IMR-90 (cell line): ENCODE measurements at regions not wholly inside any gene's neighbourhood (a gene's known extent, or its start where the extent isn't known, plus 50 kb on each side); places are given as distances from the start of the nearest gene placed in this dataset.

Experiments used
- ATAC-seq: fragments of 200-7000 bp; cut with Tn5 transposase; 2 replicates; pipeline ENCODE4 v1.9.1; 2020; ENCODE audit warnings: low read depth, mild to moderate bottlenecking, moderate library complexity
- BruUV-seq: library from RNA; stranded (reverse); fragments of 400-500 nt; replicated peaks from 2 replicates; lab custom pipeline; 2021; lab: Mats Ljungman, UMichigan
- CTCF ChIA-PET: fragments of 300-600 bp; formaldehyde crosslinking; extraction: SDS; loops from one replicate; lab custom pipeline; 2021; ENCODE audit warnings: antibody characterized with exemption; lab: Yijun Ruan, JAX
- POLR2A ChIA-PET: fragments of 300-600 bp; sonication (Branson Sonifier 250); formaldehyde crosslinking; loops from one replicate; lab custom pipeline; 2022; ENCODE audit warnings: antibody characterized with exemption; ENCODE audit not compliant: unreplicated experiment; lab: Charles Lee
- DNase-seq: peaks from one replicate; pipeline ENCODE4 v3.0.0; 2013
- H2AFZ ChIP-seq: replicated peaks from 2 replicates; pipeline ENCODE3; 2013; ENCODE audit warnings: low read length, mild to moderate bottlenecking; ENCODE audit not compliant: poor library complexity
- H2AK5ac ChIP-seq: 2 replicates; pipeline ENCODE4 v1.6.1; 2013; ENCODE audit warnings: low read depth, low read length, inconsistent platforms
- H2AK9ac ChIP-seq: replicated peaks from 2 replicates; pipeline ENCODE3; 2013; ENCODE audit warnings: mild to moderate bottlenecking, low read depth, low read length, moderate library complexity; ENCODE audit not compliant: poor library complexity
- H2BK120ac ChIP-seq: 2 replicates; pipeline ENCODE4 v1.6.1; 2013; ENCODE audit warnings: low read depth, low read length, inconsistent platforms
- H2BK15ac ChIP-seq: 3 replicates; pipeline ENCODE4 v1.6.1; 2013; ENCODE audit warnings: low read depth, low read length, inconsistent platforms
- H2BK20ac ChIP-seq: 2 replicates; pipeline ENCODE4 v1.6.1; 2013; ENCODE audit warnings: low read depth, mild to moderate bottlenecking, inconsistent platforms, low read length, moderate library complexity
- H2BK5ac ChIP-seq: 2 replicates; pipeline ENCODE4 v1.6.1; 2013; ENCODE audit warnings: mild to moderate bottlenecking, low read depth, low read length, inconsistent platforms; ENCODE audit not compliant: poor library complexity, severe bottlenecking
- H3K14ac ChIP-seq: replicated peaks from 2 replicates; pipeline ENCODE4 v1.6.1; 2013; ENCODE audit warnings: low read depth, low read length, inconsistent platforms
- H3K18ac ChIP-seq: 2 replicates; pipeline ENCODE4 v1.6.1; 2013; ENCODE audit warnings: low read depth, low read length, control low read depth
- H3K23ac ChIP-seq: 2 replicates; pipeline ENCODE4 v1.6.1; 2013; ENCODE audit warnings: low read depth, low read length, inconsistent platforms
- H3K27ac ChIP-seq: 2 replicates; pipeline ENCODE4 v1.5.1; 2013; ENCODE audit warnings: mild to moderate bottlenecking, control low read depth, low read length; ENCODE audit not compliant: insufficient read depth
- H3K27me3 ChIP-seq: 2 replicates; pipeline ENCODE4 v1.6.1; 2013; ENCODE audit warnings: low read length; ENCODE audit not compliant: control insufficient read depth, insufficient read depth
- H3K36me3 ChIP-seq: 2 replicates; pipeline ENCODE4 v1.6.1; 2013; ENCODE audit warnings: low read length, mixed read lengths; ENCODE audit not compliant: control insufficient read depth, insufficient read depth
- H3K4ac ChIP-seq: 2 replicates; pipeline ENCODE4 v1.6.1; 2013; ENCODE audit warnings: low read depth, low read length, inconsistent platforms
- H3K4me1 ChIP-seq: 2 replicates; pipeline ENCODE4 v1.6.1; 2013; ENCODE audit warnings: low read length, mixed read lengths; ENCODE audit not compliant: control insufficient read depth, insufficient read depth
- H3K4me2 ChIP-seq: 2 replicates; pipeline ENCODE4 v1.6.1; 2013; ENCODE audit warnings: low read depth, mild to moderate bottlenecking, control low read depth, low read length, moderate library complexity
- H3K4me3 ChIP-seq: 2 replicates; pipeline ENCODE4 v1.5.1; 2013; ENCODE audit warnings: low read depth, mild to moderate bottlenecking, control low read depth, low read length, moderate library complexity; ENCODE audit not compliant: insufficient read depth
- H3K56ac ChIP-seq: 2 replicates; pipeline ENCODE4 v1.6.1; 2013; ENCODE audit warnings: low read length, inconsistent platforms; ENCODE audit not compliant: insufficient read depth; ENCODE audit errors: extremely low read depth
- H3K79me1 ChIP-seq, 2 experiments: 2 replicates each; pipeline ENCODE4 v1.6.1; 2013; ENCODE audit warnings: low read length in 2 of 2, inconsistent platforms in 1 of 2, low read depth in 1 of 2
- H3K9ac ChIP-seq: 2 replicates; pipeline ENCODE4 v1.6.1; 2013; ENCODE audit warnings: low read depth, low read length, control low read depth
- H3K9me1 ChIP-seq: 2 replicates; pipeline ENCODE4 v1.6.1; 2013; ENCODE audit warnings: low read length, inconsistent platforms; ENCODE audit not compliant: insufficient read depth
- H3K9me3 ChIP-seq: 2 replicates; pipeline ENCODE4 v1.6.1; 2013; ENCODE audit warnings: low read length; ENCODE audit not compliant: control insufficient read depth, insufficient read depth
- H4K20me1 ChIP-seq: 2 replicates; pipeline ENCODE4 v1.6.1; 2013; ENCODE audit warnings: low read length, inconsistent platforms; ENCODE audit not compliant: insufficient read depth
- H4K5ac ChIP-seq: 2 replicates; pipeline ENCODE4 v1.6.1; 2013; ENCODE audit warnings: mild to moderate bottlenecking, low read depth, low read length, control low read depth
- H4K8ac ChIP-seq, 2 experiments: 2 replicates each; pipeline ENCODE4 v1.6.1; 2013; ENCODE audit warnings: low read depth in 2 of 2, low read length in 2 of 2, control low read depth in 1 of 2, inconsistent platforms in 1 of 2
- H4K91ac ChIP-seq: 2 replicates; pipeline ENCODE4 v1.6.1; 2013; ENCODE audit warnings: low read depth, low read length, inconsistent platforms; ENCODE audit not compliant: insufficient read depth
- MAFK ChIP-seq: IDR thresholded peaks from 2 replicates; pipeline ENCODE4 v1.6.1; 2012; ENCODE audit warnings: low read depth, low read length, improper control_type of control experiment
- WGBS, 2 experiments: methylation state at CpG; one replicate each; pipeline versions ENCODE4 v1.1.5 to v1.1.7; 2013; ENCODE audit warnings: missing lambda C conversion rate in 2 of 2; ENCODE audit not compliant: insufficient read length in 1 of 2; ENCODE audit errors: extremely low coverage in 2 of 2; 5-methylcytosine and 5-hydroxymethylcytosine counted together
- dilution Hi-C: fragments of 300-500 bp; cut with HindIII; formaldehyde crosslinking; loops from one replicate; pipeline ENCODE4 v1.14.3; 2018; ENCODE audit warnings: low sequenced_read_pairs; ENCODE audit not compliant: unreplicated experiment
- in situ Hi-C: fragments of 300-500 bp; cut with MboI; formaldehyde crosslinking; loops from 3 replicates; pipeline ENCODE4 v1.14.3; 2019; ENCODE audit warnings: low sequenced_read_pairs, inconsistent platforms, mixed read lengths
- intact Hi-C: fragments of 100-400 bp; cut with micrococcal nuclease; formaldehyde crosslinking; loops from 2 replicates; pipeline ENCODE4 v1.10.0; 2022
- TF ChIP-seq, protein P1 (sequence below): fragments of 150-350 bp; IDR thresholded peaks from 2 replicates; pipeline ENCODE4 v1.6.1; 2017; ENCODE audit warnings: mild to moderate bottlenecking, antibody characterized with exemption, low read length, low read depth

GRCh38 chr6:82679232-82679631 is 315.6 kb downstream of the TPBG start:
- no CpG with 5 or more reads among the region's 2 CpGs for WGBS, 2 experiments
- Histone ChIP-seq H3K9me1 (no peaks in the 10 kb centered on the region), H2AFZ (no peak overlapping the region), H2AK9ac (no peak overlapping the region), H2BK120ac (no peak overlapping the region), H3K79me1 (no peaks in the 10 kb centered on the region), H4K8ac (no peak overlapping the region), H3K56ac (no peak overlapping the region), H3K4me2 (no peak overlapping the region), H3K9ac (no peak overlapping the region), H3K36me3 (no peaks in the 10 kb centered on the region), H4K91ac (no peak overlapping the region), H2BK15ac (no peak overlapping the region), H4K5ac (no peak overlapping the region), H2BK5ac (no peak overlapping the region), H3K14ac (no peak overlapping the region), H3K4me3 (no peak overlapping the region), H3K27ac (no peak overlapping the region), H3K23ac (no peak overlapping the region), H2BK20ac (no peak overlapping the region), H2AK5ac (no peak overlapping the region), H3K4me1 (no peaks in the 10 kb centered on the region), H3K18ac (no peak overlapping the region), H3K9me3 (no peaks in the 10 kb centered on the region), H3K4ac (no peak overlapping the region), H3K27me3 (peaks cover 4% of the 10 kb centered on the region), H4K20me1 (no peaks in the 10 kb centered on the region)
- intact Hi-C loops (no loop called here), in situ Hi-C loops (no loop called here), dilution Hi-C loops (no loop called here)
- ATAC-seq: no peak
- POLR2A ChIA-PET: no interaction called here
- peak; percentile 87 for TF ChIP-seq MAFK
- TF ChIP-seq, protein P1, sequence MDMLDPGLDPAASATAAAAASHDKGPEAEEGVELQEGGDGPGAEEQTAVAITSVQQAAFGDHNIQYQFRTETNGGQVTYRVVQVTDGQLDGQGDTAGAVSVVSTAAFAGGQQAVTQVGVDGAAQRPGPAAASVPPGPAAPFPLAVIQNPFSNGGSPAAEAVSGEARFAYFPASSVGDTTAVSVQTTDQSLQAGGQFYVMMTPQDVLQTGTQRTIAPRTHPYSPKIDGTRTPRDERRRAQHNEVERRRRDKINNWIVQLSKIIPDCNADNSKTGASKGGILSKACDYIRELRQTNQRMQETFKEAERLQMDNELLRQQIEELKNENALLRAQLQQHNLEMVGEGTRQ: no peak
- CTCF ChIA-PET: no interaction called here
- no TSS peak for BruUV-seq
- DNase-seq: no peak
